Small intestine (tissue), 7 donors: ENCODE measurements at regions not wholly inside any gene's neighbourhood (a gene's known extent, or its start where the extent isn't known, plus 50 kb on each side); places are given as distances from the start of the nearest gene placed in this dataset.

Experiments
- DNase-seq, 2 donors: peaks; one replicate each; pipeline versions ENCODE4 v3.0.0 to v3.0.0-alpha.2; 2013
- FAIRE-seq: peaks from 2 replicates; lab custom pipeline; 2012; peaks lifted over from hg19 to GRCh38; lab: Jason Lieb, UNC
- H3K27ac ChIP-seq, 3 donors: one replicate each; pipeline ENCODE4 v1.5.1; 2013; ENCODE audit warnings: low read length in 2 of 3, mild to moderate bottlenecking in 2 of 3, control low read depth in 1 of 3, inconsistent platforms in 1 of 3, low read depth in 1 of 3, moderate library complexity in 1 of 3
- H3K27me3 ChIP-seq, 3 donors: one replicate each; pipeline ENCODE4 v1.6.1; 2013; ENCODE audit warnings: low read length in 3 of 3, inconsistent platforms in 1 of 3; ENCODE audit not compliant: control insufficient read depth in 3 of 3, insufficient read depth in 3 of 3
- H3K36me3 ChIP-seq, 3 donors: one replicate each; pipeline ENCODE4 v1.6.1; 2013; ENCODE audit warnings: low read length in 3 of 3, inconsistent platforms in 1 of 3, low read depth in 1 of 3, mild to moderate bottlenecking in 1 of 3, moderate library complexity in 1 of 3; ENCODE audit not compliant: control insufficient read depth in 3 of 3, insufficient read depth in 2 of 3
- H3K4me1 ChIP-seq, 3 donors: one replicate each; pipeline ENCODE4 v1.6.1; 2013; ENCODE audit warnings: low read length in 2 of 3, inconsistent platforms in 1 of 3, low read depth in 1 of 3, mild to moderate bottlenecking in 1 of 3, moderate library complexity in 1 of 3; ENCODE audit not compliant: control insufficient read depth in 3 of 3, insufficient read depth in 2 of 3
- H3K4me3 ChIP-seq, 3 donors: one replicate each; pipeline ENCODE4 v1.5.1; 2013; ENCODE audit warnings: low read length in 3 of 3, control low read depth in 1 of 3, inconsistent platforms in 1 of 3, low read depth in 1 of 3, mild to moderate bottlenecking in 1 of 3, moderate library complexity in 1 of 3
- H3K9me3 ChIP-seq, 2 donors: one replicate each; pipeline ENCODE4 v1.6.1; 2013; ENCODE audit warnings: low read depth in 1 of 2, low read length in 1 of 2; ENCODE audit not compliant: control insufficient read depth in 2 of 2, insufficient read depth in 1 of 2
- whole genome bisulfite sequencing, 3 donors: extraction: QIAGEN DNeasy Blood & Tissue Kit; methylation state at CpG; one replicate each; pipeline ENCODE4 v1.1.7; 2013; 5-methylcytosine and 5-hydroxymethylcytosine counted together
- donor health status: healthy with polysubstance abuse.
- donor health status: control.
- donor health status: control.
- donor health status: Bipolar disorder and iron deficiency.
- donor health status: healthy.

GRCh38 chr6:141133836-141134235, 998.9 kb upstream of the GJE1 start:
- no peak for DNase-seq
- WGBS, 3 donors: 75 to 82% (median 77%) methylated on average over 3 of the region's 3 CpGs

GRCh38 chr6:141133346-141133745, 999.4 kb upstream of the GJE1 start:
- 83 to 92% (median 87%) methylated on average over 1 of the region's 1 CpG for WGBS, 3 donors
- no peak for FAIRE-seq

More at GRCh38 chr6:141133836-141134235, 998.9 kb upstream of the GJE1 start:
- no peak overlapping the region for H3K27ac ChIP-seq
- no peaks in the 10 kb centered on the region for H3K36me3 ChIP-seq
- H3K9me3 ChIP-seq: no peaks in the 10 kb centered on the region
- H3K27me3 ChIP-seq: no peaks in the 10 kb centered on the region
- no peak overlapping the region for H3K4me3 ChIP-seq
- no peak for FAIRE-seq
- no peaks in the 10 kb centered on the region for H3K4me1 ChIP-seq

GRCh38 chr6:141131616-141132015, 1001.1 kb upstream of the GJE1 start:
- Histone ChIP-seq H3K4me1 (no peaks in the 10 kb centered on the region), H3K27me3 (no peaks in the 10 kb centered on the region), H3K36me3 (no peaks in the 10 kb centered on the region), H3K9me3 (no peaks in the 10 kb centered on the region), H3K27ac (no peak overlapping the region), H3K4me3 (no peak overlapping the region)
- no peak for DNase-seq
- no peak for FAIRE-seq
- 67 to 77% (median 73%) methylated on average over 3 of the region's 3 CpGs for WGBS, 3 donors

More at GRCh38 chr6:141133346-141133745, 999.4 kb upstream of the GJE1 start:
- no peak overlapping the region for H3K4me3 ChIP-seq
- no peaks in the 10 kb centered on the region for H3K9me3 ChIP-seq
- no peak for DNase-seq
- H3K27ac ChIP-seq: no peak overlapping the region
- H3K36me3 ChIP-seq: no peaks in the 10 kb centered on the region
- H3K4me1 ChIP-seq: no peaks in the 10 kb centered on the region
- H3K27me3 ChIP-seq: no peaks in the 10 kb centered on the region

- H3K27ac ChIP-seq: no peak overlapping the region
- H3K9me3 ChIP-seq: no peaks in the 10 kb centered on the region
- no peaks in the 10 kb centered on the region for H3K36me3 ChIP-seq
- H3K4me3 ChIP-seq: no peak overlapping the region
- DNase-seq (no peak), FAIRE-seq (no peak)
- no peaks in the 10 kb centered on the region for H3K4me1 ChIP-seq
- H3K27me3 ChIP-seq: no peaks in the 10 kb centered on the region
Observed at GRCh38 chr6:141123497-141123896, 1009.2 kb upstream of the GJE1 start.

- Histone ChIP-seq H3K27ac (no peak overlapping the region), H3K4me1 (no peaks in the 10 kb centered on the region), H3K27me3 (no peaks in the 10 kb centered on the region), H3K36me3 (no peaks in the 10 kb centered on the region), H3K4me3 (no peak overlapping the region), H3K9me3 (no peaks in the 10 kb centered on the region)
- no peak for FAIRE-seq
- no peak for DNase-seq
Observed at GRCh38 chr6:141123049-141123448, 1009.7 kb upstream of the GJE1 start.

- 0 to 42% (median 38%) methylated on average over 1 to 2 of the region's 2 CpGs for WGBS, 3 donors
- no peak overlapping the region for H3K4me3 ChIP-seq
- no peak for FAIRE-seq
- H3K36me3 ChIP-seq: no peaks in the 10 kb centered on the region
- no peaks in the 10 kb centered on the region for H3K9me3 ChIP-seq
- DNase-seq: no peak
- H3K4me1 ChIP-seq: no peaks in the 10 kb centered on the region
- no peak overlapping the region for H3K27ac ChIP-seq
- H3K27me3 ChIP-seq: no peaks in the 10 kb centered on the region
Observed at GRCh38 chr6:141118991-141119390, 1013.7 kb upstream of the GJE1 start.

- DNase-seq: no peak
Observed at GRCh38 chr6:141117874-141118273, 1014.9 kb upstream of the GJE1 start.

GRCh38 chr6:141110481-141110880, 1022.2 kb upstream of the GJE1 start:
- 68 to 73% (median 71%) methylated on average over 2 of the region's 2 CpGs for WGBS, 3 donors
- Histone ChIP-seq H3K4me1 (no peaks in the 10 kb centered on the region), H3K27ac (no peak overlapping the region), H3K9me3 (no peaks in the 10 kb centered on the region), H3K27me3 (no peaks in the 10 kb centered on the region), H3K36me3 (no peaks in the 10 kb centered on the region), H3K4me3 (no peak overlapping the region)
- FAIRE-seq: no peak
- no peak for DNase-seq

More at GRCh38 chr6:141117874-141118273, 1014.9 kb upstream of the GJE1 start:
- Histone ChIP-seq H3K27ac (no peak overlapping the region), H3K9me3 (no peaks in the 10 kb centered on the region), H3K4me3 (no peak overlapping the region), H3K4me1 (no peaks in the 10 kb centered on the region), H3K27me3 (no peaks in the 10 kb centered on the region), H3K36me3 (no peaks in the 10 kb centered on the region)
- no peak for FAIRE-seq

GRCh38 chr6:141107591-141108160, 1025.0 kb upstream of the GJE1 start:
- Histone ChIP-seq H3K27me3 (no peaks in the 10 kb centered on the region), H3K36me3 (no peaks in the 10 kb centered on the region), H3K4me3 (no peak overlapping the region), H3K4me1 (no peaks in the 10 kb centered on the region), H3K27ac (no peak overlapping the region), H3K9me3 (no peaks in the 10 kb centered on the region)
- DNase-seq: no peak
- no peak for FAIRE-seq
- WGBS, 3 donors: 41 to 66% (median 42%) methylated on average over 1 of the region's 1 CpG
